HK-2 (cell line): ENCODE measurements at regions not wholly inside any gene's neighbourhood (a gene's known extent, or its start where the extent isn't known, plus 50 kb on each side); places are given as distances from the start of the nearest gene placed in this dataset.
"Not testable (repeated sequence)": the region's sequence is repeated elsewhere in the genome, so short reads cannot be mapped to it uniquely, and the experiment has no call there.

ENCODE experiments used
- DNase-seq: peaks from one replicate; pipeline ENCODE4 v3.0.0-alpha.2; 2018; ENCODE audit not compliant: unreplicated experiment

- no peak for DNase-seq
These were observed 347.8 kb upstream of the FRG1 start for GRCh38 chr4:189592890-189593289.

GRCh38 chr4:189597341-189597740 is 343.3 kb upstream of the FRG1 start:
- no peak for DNase-seq

- DNase-seq: no peak
These were observed 340.4 kb upstream of the FRG1 start for GRCh38 chr4:189600264-189600663.

GRCh38 chr4:189600718-189601435 is 339.8 kb upstream of the FRG1 start:
- no peak for DNase-seq

- not testable (repeated sequence) for DNase-seq
These were observed 337.8 kb upstream of the FRG1 start for GRCh38 chr4:189602827-189603226.

- DNase-seq: not testable (repeated sequence)
These were observed 330.1 kb upstream of the FRG1 start for GRCh38 chr4:189610571-189610970.

GRCh38 chr4:189613207-189613606 is 327.5 kb upstream of the FRG1 start:
- no peak for DNase-seq

GRCh38 chr4:189615217-189615663 is 325.4 kb upstream of the FRG1 start:
- DNase-seq: no peak

- not testable (repeated sequence) for DNase-seq
These were observed 322.9 kb upstream of the FRG1 start for GRCh38 chr4:189617741-189618140.

GRCh38 chr4:189619441-189620250 is 321.0 kb upstream of the FRG1 start:
- not testable (repeated sequence) for DNase-seq

GRCh38 chr4:189622574-189622973 is 318.1 kb upstream of the FRG1 start:
- not testable (repeated sequence) for DNase-seq

GRCh38 chr4:189627041-189627440 is 313.6 kb upstream of the FRG1 start:
- DNase-seq: not testable (repeated sequence)

GRCh38 chr4:189629733-189630132 is 310.9 kb upstream of the FRG1 start:
- not testable (repeated sequence) for DNase-seq

- not testable (repeated sequence) for DNase-seq
These were observed 309.6 kb upstream of the FRG1 start for GRCh38 chr4:189630913-189631567.

- not testable (repeated sequence) for DNase-seq
These were observed 309.1 kb upstream of the FRG1 start for GRCh38 chr4:189631568-189631916.

- DNase-seq: not testable (repeated sequence)
These were observed 290.2 kb upstream of the FRG1 start for GRCh38 chr4:189650436-189650835.

GRCh38 chr4:189653130-189653653 is 287.5 kb upstream of the FRG1 start:
- not testable (repeated sequence) for DNase-seq

GRCh38 chr4:189653983-189654382 is 286.7 kb upstream of the FRG1 start:
- DNase-seq: not testable (repeated sequence)

GRCh38 chr4:189654396-189654795 is 286.3 kb upstream of the FRG1 start:
- DNase-seq: not testable (repeated sequence)

GRCh38 chr4:189655817-189656216 is 284.9 kb upstream of the FRG1 start:
- not testable (repeated sequence) for DNase-seq

GRCh38 chr4:189656641-189657040 is 284.0 kb upstream of the FRG1 start:
- no peak for DNase-seq

GRCh38 chr4:189658259-189658658 is 282.4 kb upstream of the FRG1 start:
- DNase-seq: not testable (repeated sequence)
